Vagina (tissue), 2 donors: ENCODE measurements at regions not wholly inside any gene's neighbourhood (a gene's known extent, or its start where the extent isn't known, plus 50 kb on each side); places are given as distances from the start of the nearest gene placed in this dataset.

Experiments used
- POLR2AphosphoS5 ChIP-seq, 2 donors: sonication (generic); formaldehyde crosslinking; IDR thresholded peaks; one replicate each; pipeline ENCODE4 v1.9.0; 2017; ENCODE audit warnings: antibody characterized with exemption in 2 of 2, mild to moderate bottlenecking in 2 of 2, low read depth in 1 of 2; ENCODE audit not compliant: insufficient read depth in 1 of 2
- TF ChIP-seq, protein P1 (sequence below), 3 experiments: fragments of 450-650 bp in 2 of 3; fragments of 200-600 bp in 1 of 3; sonication (generic) in 1 of 3; IDR thresholded peaks; one replicate each; pipeline ENCODE4 v1.5.1; 2017 to 2019; ENCODE audit warnings: antibody characterized with exemption in 3 of 3, mild to moderate bottlenecking in 2 of 3, moderate library complexity in 2 of 3

DNA sequence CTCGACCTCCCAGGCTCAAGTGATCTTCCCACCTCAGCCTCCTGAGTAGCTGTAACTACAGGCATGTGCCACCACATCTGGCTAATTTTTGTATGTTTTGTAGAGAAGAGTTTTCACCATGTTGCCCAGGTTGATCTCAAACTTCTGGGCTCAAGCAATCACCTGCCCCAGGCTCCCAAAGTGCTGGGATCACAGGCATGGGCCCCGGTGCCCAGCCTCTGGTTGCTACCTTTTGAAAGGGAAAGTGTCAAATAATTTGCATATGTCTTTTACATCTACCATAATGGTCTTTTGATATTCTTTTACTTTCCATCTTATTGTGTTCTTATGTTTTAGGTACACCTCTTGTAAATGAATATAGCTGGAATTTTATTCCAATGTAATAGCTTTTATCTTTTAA is 263.1 kb upstream of the FN1 start:
- TF ChIP-seq, protein P1, sequence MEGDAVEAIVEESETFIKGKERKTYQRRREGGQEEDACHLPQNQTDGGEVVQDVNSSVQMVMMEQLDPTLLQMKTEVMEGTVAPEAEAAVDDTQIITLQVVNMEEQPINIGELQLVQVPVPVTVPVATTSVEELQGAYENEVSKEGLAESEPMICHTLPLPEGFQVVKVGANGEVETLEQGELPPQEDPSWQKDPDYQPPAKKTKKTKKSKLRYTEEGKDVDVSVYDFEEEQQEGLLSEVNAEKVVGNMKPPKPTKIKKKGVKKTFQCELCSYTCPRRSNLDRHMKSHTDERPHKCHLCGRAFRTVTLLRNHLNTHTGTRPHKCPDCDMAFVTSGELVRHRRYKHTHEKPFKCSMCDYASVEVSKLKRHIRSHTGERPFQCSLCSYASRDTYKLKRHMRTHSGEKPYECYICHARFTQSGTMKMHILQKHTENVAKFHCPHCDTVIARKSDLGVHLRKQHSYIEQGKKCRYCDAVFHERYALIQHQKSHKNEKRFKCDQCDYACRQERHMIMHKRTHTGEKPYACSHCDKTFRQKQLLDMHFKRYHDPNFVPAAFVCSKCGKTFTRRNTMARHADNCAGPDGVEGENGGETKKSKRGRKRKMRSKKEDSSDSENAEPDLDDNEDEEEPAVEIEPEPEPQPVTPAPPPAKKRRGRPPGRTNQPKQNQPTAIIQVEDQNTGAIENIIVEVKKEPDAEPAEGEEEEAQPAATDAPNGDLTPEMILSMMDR (IDR thresholded peaks at IDR 0.05) = no peak
- TF ChIP-seq POLR2AphosphoS5 (IDR thresholded peaks at IDR 0.05; ENCODE audit: insufficient read depth in 1 of 2, low read depth in 1 of 2) = no peak
